Fibroblast of skin of right quadriceps (primary cell): ENCODE measurements at regions not wholly inside any gene's neighbourhood (a gene's known extent, or its start where the extent isn't known, plus 50 kb on each side); places are given as distances from the start of the nearest gene placed in this dataset.
"Not testable (repeated sequence)": the region's sequence is repeated elsewhere in the genome, so short reads cannot be mapped to it uniquely, and the experiment has no call there.

Source experiments
- DNase-seq: peaks from one replicate; pipeline ENCODE4 v3.0.0-alpha.2; 2013

DNA sequence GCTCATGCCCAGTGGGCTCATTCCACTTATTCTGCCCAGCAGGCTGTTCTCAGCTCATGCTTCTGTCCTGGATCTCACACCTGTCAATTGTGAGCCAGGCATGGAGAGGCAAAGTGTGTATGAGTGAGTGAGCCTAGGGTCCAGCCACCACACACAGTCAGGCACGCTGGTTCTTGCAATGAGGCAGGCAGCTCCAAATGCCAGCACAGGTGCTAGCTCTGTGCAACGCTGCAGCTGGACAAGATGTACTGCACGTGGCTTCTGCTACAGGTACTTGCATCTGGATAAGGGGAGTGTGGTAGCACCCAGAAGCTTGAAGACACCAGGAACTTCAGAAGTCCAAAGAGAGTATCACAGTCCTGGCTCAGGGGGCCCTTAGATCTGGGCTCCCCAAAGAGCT, 1249.4 kb upstream of the IGFBP7 start:
- DNase-seq: no peak

- DNase-seq: no peak
These were observed 1247.8 kb upstream of the IGFBP7 start for GRCh38 chr4:58357947-58358346.

GRCh38 chr4:58325070-58325469, 1214.9 kb upstream of the IGFBP7 start:
- no peak for DNase-seq

GRCh38 chr4:58313444-58313843, 1203.3 kb upstream of the IGFBP7 start:
- no peak for DNase-seq

DNA sequence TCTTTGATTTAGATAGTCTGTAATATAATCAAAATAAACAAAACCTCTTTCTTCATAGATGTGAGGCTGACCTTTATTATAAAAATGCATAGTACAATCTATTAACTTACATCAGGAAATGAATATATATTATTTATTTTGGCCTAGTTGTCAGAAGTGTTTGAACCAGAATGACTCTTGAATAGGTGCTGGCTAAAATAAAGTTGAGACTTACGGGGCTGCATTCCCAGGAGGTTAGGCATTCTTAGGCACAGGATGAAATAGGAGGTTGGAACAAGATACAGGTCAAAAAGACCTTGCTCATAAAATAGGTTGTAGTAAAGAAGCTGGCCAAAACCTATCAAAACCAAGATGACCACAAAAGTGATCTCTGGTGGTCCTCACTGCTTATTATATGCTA, 1193.3 kb upstream of the IGFBP7 start:
- DNase-seq: no peak

DNA sequence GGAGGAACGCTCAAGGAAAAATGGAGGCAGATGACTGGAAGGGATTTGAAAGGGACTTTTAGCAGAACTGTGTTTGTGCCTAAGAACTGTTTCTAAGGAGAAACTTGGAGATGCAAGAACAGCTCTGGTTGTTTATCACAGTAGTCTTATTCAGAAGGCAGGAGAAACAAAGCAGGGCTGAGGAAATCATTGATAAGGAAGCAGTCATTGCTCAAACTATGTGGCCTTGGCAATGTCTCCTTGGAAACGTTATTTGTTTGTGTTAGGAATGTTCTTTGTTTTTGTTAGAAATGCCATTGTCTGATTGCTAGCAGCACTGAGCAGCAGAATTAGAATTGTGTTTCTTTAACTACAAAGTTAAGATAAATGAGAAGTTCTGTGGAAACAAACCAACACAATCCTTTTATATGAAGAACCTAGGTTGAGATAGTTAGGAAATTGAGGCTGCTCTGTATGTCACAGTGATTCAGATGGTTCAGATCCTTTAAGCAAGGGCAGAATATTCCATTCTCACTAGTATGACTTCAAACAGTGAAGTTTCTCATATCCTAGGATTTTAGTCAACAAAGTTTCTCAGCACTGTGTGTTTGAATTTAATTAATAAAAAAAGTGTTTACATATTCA, 1191.3 kb upstream of the IGFBP7 start:
- DNase-seq: no peak

GRCh38 chr4:58286335-58286734, 1176.2 kb upstream of the IGFBP7 start:
- no peak for DNase-seq

- DNase-seq: not testable (repeated sequence)
These were observed 1170.7 kb upstream of the IGFBP7 start for GRCh38 chr4:58280928-58281327.

- no peak for DNase-seq
These were observed 1165.7 kb upstream of the IGFBP7 start for GRCh38 chr4:58275856-58276255.

DNA sequence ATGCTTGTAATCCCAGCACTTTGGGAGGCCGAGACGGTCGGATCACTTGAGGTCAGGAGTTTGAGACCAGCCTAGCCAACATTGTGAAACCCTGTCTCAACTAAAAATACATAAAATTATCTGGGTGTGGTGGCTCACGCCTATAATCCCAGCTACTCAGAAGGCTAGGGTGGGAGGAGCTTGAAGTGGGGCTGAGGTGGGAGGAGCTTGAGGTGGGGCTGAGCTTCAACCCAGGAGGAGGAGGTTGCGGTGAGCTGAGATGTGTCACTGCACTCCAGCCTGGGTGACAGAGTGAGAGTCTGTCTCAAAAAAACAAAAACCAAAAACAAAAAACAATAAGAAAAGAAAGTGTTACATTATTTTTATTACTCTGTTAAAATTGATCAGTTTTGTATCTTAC, 1164.4 kb upstream of the IGFBP7 start:
- DNase-seq: no peak

- no peak for DNase-seq
These were observed 1162.1 kb upstream of the IGFBP7 start for GRCh38 chr4:58272311-58272710.

DNA sequence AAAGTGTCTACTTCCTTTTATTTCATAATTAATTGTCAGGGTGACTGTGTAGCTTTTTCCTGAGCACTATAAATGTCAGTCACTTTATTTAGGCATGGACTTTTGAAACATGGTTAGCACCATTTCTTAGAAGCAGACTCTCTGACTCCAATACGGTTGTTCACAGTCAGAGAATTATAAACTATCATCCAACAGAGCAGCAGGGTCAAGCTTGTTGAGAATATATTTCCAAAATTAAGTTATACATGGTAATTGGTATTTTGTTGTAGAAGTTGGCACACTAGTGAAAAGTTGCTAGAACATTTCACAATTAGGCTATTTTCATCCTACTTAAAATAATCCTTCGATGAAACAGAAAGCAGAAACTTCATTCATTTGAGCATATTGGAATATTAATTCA, 1155.5 kb upstream of the IGFBP7 start:
- no peak for DNase-seq

- DNase-seq: no peak
These were observed 1151.3 kb upstream of the IGFBP7 start for GRCh38 chr4:58261526-58261925.

GRCh38 chr4:58254291-58254690, 1144.1 kb upstream of the IGFBP7 start:
- no peak for DNase-seq

GRCh38 chr4:58252656-58253055, 1142.5 kb upstream of the IGFBP7 start:
- DNase-seq: no peak

DNA sequence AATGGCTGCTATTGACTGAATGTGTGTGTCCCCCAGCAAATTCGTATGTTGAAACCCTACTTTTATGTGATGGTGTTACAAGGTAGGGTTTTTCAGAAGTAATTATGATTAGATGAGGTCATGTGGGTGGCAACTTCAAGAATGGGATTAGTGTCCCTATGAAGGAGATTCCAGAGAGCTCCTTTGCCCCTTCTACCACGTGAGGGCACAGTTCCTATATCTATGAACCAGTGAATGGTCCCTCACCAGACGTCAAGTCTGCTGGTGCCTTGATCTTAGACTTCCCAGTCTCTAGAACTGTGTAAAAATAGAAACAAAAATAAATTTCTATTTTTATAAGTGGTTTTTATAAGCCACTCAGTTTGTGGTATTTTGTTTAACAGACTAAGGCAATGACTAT, 1137.6 kb upstream of the IGFBP7 start:
- DNase-seq: no peak

GRCh38 chr4:58225460-58225859, 1115.3 kb upstream of the IGFBP7 start:
- DNase-seq: no peak

GRCh38 chr4:58219179-58219578, 1109.0 kb upstream of the IGFBP7 start:
- DNase-seq: no peak

DNA sequence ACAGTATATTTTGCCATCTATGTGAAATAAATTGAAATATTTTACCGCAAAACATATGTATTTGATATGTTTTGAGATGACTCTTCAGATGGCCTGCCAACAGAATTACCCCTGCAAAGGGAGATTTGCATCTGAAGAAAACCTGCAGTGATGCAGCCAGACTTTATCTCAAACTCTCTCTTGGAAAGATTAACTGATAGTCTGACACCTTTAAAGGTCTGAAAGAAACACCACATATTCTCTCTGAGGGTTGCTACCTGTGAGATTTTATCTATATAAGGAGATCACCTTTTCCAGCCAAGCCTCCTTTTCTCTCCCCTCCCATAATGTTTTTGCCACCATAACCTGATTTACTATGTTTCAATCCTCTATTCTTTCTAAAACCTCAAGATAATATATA, 1106.3 kb upstream of the IGFBP7 start:
- no peak for DNase-seq

GRCh38 chr4:58214376-58214775, 1104.2 kb upstream of the IGFBP7 start:
- DNase-seq: no peak

DNA sequence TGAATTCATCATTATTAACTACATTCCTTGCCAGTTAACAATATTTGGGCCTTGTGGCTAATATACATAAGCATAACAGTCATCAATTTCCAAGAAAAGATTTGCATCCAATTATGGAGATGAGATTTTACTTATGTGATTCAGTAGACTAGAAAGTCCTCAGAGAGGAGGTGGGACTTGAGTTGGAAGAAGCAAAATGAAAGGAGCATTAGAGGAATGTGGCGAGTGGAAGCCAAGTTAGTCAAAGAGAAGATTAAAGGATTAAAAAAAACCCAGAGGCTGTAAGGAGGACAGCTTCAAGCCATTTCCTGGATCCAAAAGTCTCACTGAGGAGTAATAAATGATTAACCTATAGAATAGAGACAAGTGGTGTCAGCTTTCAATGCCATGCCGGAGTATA, 1099.4 kb upstream of the IGFBP7 start:
- no peak for DNase-seq

GRCh38 chr4:58209001-58209400, 1098.8 kb upstream of the IGFBP7 start:
- DNase-seq: no peak

DNA sequence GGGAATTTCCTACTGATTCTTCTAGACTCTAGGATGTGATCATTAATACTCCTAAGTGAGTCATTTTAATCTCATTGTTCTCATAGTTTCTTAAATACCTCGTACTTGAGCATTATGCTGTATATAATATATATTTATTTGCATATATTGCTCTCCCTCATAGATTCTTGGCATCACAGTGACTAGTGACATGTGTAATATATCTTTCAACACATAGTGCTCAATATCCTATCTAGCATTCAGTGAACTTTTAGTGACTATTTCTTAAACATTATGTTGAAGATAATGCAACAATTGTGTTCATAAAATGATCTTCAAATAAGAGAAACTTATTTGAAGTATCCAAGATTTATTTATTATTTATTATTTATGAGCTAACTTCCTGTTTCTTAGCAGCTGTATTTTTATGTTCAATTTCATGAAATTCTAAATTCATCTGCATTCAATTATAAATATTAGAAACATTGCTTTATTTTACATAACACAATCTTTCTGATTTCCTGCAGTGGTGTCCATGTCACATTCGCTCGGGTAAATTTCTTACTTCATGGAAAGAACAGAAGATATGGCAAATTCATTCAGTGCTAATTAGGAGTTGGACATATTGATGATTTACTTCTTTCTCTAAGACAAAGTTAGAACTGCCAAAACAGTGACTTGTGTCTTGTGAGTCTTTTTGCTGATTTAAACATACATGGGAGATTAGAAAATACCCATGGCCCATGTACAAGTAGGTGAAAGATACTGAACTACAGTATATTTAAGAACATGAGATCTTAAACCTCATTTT, 1095.5 kb upstream of the IGFBP7 start:
- DNase-seq: no peak

DNA sequence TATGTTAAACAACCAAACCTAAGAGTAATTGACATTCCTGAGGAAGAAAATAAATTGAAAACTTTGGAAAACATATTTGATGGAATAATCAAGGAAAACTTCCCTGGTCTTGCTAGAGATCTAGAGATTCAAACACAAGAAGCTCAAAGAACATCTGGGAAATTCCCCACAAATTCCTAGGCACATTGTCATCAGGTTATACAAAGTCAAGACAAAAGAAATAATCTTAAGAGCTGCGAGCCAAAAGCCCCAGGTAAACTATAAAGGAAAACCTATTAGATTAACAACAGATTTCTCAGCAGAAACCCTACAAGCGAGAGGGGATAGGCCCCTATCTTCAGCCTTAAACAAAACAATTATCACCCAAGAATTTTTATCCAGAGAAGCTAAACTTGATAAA, 1082.0 kb upstream of the IGFBP7 start:
- no peak for DNase-seq

- no peak for DNase-seq
These were observed 1080.9 kb upstream of the IGFBP7 start for GRCh38 chr4:58191109-58191508.
